Smooth muscle cell (in vitro differentiated cells): ENCODE measurements at regions not wholly inside any gene's neighbourhood (a gene's known extent, or its start where the extent isn't known, plus 50 kb on each side); places are given as distances from the start of the nearest gene placed in this dataset.

Experiments used
- DNase-seq: peaks from one replicate; lab custom pipeline; 2025; ENCODE audit not compliant: unreplicated experiment; lab: John Stamatoyannopoulos, UW
- H2AFZ ChIP-seq: fragments of 200-600 bp; sonication (generic); 2 replicates; pipeline ENCODE4 v1.6.0; 2016; ENCODE audit warnings: antibody characterized with exemption, low read depth, mild to moderate bottlenecking
- H3F3A ChIP-seq: fragments of 200-600 bp; sonication (generic); 2 replicates; pipeline ENCODE4 v1.6.0; 2017; ENCODE audit warnings: antibody characterized with exemption, low read depth
- H3K27ac ChIP-seq: fragments of 200-600 bp; sonication (generic); 2 replicates; pipeline ENCODE4 v1.5.1; 2016; ENCODE audit warnings: low read depth, mild to moderate bottlenecking
- H3K27me3 ChIP-seq: fragments of 200-600 bp; sonication (generic); 2 replicates; pipeline ENCODE4 v1.6.1; 2016; ENCODE audit warnings: low read depth, mild to moderate bottlenecking
- H3K36me3 ChIP-seq: fragments of 200-600 bp; sonication (generic); 2 replicates; pipeline ENCODE4 v1.5.1; 2016; ENCODE audit warnings: low read depth
- H3K4me1 ChIP-seq: fragments of 200-600 bp; sonication (generic); 2 replicates; pipeline ENCODE4 v1.5.1; 2016; ENCODE audit warnings: low read depth
- H3K4me2 ChIP-seq: fragments of 200-600 bp; sonication (generic); 2 replicates; pipeline ENCODE4 v1.6.0; 2016; ENCODE audit warnings: mild to moderate bottlenecking
- H3K4me3 ChIP-seq: fragments of 200-600 bp; sonication (generic); 2 replicates; pipeline ENCODE4 v1.5.1; 2016; ENCODE audit warnings: mild to moderate bottlenecking
- H3K79me2 ChIP-seq: fragments of 200-600 bp; sonication (generic); 2 replicates; pipeline ENCODE4 v1.6.0; 2016; ENCODE audit warnings: low read depth, mild to moderate bottlenecking
- H3K9ac ChIP-seq: fragments of 200-600 bp; sonication (generic); 2 replicates; pipeline ENCODE4 v1.6.0; 2016; ENCODE audit warnings: low read depth
- H3K9me3 ChIP-seq: fragments of 200-600 bp; sonication (generic); replicated peaks from 2 replicates; pipeline ENCODE4 v1.5.1; 2016; ENCODE audit warnings: low read depth
- H4K20me1 ChIP-seq: fragments of 200-600 bp; sonication (generic); 2 replicates; pipeline ENCODE4 v1.6.0; 2016; ENCODE audit warnings: low read depth
- WGBS: methylation state at CpG from one replicate; pipeline ENCODE4 v1.1.7; 2016; ENCODE audit warnings: low lambda C conversion rate; 5-methylcytosine and 5-hydroxymethylcytosine counted together
- TF ChIP-seq, protein P1 (sequence below): fragments of 200-600 bp; sonication (generic); IDR thresholded peaks from 2 replicates; pipeline ENCODE4 v1.5.1; 2017; ENCODE audit warnings: borderline replicate concordance, mild to moderate bottlenecking, antibody characterized with exemption; ENCODE audit not compliant: insufficient read depth, poor library complexity, severe bottlenecking

DNA sequence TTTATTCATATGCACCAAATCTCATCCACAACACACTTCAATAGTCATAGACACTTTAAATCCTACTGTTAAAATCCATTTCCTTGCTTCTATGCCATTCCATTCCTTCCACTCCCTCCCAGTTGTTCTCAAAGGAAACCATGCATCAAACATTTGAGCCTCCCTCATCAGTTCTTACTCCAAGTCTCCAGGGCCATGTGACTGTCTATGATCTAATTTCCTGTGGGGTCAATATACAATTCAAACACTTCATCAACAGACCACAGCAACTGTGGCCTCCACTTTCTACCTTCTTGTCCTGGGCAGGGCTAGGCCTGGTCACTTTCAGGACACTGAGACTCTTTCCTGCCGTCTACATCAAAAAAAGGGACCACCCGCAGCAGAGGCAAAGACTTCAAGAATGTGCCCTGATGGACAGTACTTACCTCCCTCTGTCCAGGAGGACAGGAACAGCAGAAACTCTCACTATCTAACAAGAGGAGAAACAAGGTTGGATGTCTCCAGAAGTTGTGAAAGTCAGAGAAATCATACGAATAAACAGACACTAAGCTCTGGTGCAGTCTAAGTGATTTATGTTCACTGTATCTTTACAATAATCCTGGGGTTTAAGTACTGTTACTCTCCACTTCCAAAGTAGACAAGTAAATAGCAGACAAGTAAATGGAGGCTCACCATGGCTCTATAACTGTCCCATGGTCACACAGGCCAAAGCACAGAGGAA lies 160.2 kb downstream of the QRSL1 start:
- 48% methylated on average over 3 of the region's 3 CpGs for WGBS
- Histone ChIP-seq H3K36me3 (no peaks in the 10 kb centered on the region), H3K9ac (no peak overlapping the region), H4K20me1 (no peaks in the 10 kb centered on the region), H3K27ac (no peak overlapping the region), H3K79me2 (no peaks in the 10 kb centered on the region), H3F3A (no peaks in the 10 kb centered on the region), H2AFZ (no peak overlapping the region), H3K4me3 (no peak overlapping the region), H3K27me3 (peaks cover 7% of the 10 kb centered on the region), H3K4me2 (no peak overlapping the region), H3K9me3 (no peaks in the 10 kb centered on the region), H3K4me1 (no peaks in the 10 kb centered on the region)
- DNase-seq: no peak
- TF ChIP-seq, protein P1, sequence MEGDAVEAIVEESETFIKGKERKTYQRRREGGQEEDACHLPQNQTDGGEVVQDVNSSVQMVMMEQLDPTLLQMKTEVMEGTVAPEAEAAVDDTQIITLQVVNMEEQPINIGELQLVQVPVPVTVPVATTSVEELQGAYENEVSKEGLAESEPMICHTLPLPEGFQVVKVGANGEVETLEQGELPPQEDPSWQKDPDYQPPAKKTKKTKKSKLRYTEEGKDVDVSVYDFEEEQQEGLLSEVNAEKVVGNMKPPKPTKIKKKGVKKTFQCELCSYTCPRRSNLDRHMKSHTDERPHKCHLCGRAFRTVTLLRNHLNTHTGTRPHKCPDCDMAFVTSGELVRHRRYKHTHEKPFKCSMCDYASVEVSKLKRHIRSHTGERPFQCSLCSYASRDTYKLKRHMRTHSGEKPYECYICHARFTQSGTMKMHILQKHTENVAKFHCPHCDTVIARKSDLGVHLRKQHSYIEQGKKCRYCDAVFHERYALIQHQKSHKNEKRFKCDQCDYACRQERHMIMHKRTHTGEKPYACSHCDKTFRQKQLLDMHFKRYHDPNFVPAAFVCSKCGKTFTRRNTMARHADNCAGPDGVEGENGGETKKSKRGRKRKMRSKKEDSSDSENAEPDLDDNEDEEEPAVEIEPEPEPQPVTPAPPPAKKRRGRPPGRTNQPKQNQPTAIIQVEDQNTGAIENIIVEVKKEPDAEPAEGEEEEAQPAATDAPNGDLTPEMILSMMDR: no peak

DNA sequence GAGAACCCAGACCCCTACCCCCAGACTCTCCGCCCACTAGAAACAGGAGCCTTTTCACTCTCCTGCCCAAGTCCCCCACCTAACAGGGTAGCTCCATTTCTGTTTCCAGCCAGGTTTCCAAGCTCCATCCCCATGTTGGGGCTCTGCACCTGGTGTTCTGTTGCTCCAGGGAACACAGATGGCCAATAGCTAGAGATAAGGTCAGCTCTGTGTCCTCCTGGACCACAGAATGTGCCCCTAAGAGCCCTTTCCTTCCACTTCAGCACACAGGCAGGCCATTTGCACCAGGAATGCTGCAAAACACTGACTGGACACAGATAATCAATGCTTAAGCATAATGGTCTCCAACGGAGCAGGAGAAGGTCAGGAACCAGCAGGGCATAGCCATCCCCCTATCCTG lies 159.4 kb downstream of the QRSL1 start:
- no peak overlapping the region for H3K4me2 ChIP-seq
- H3K36me3 ChIP-seq: no peaks in the 10 kb centered on the region
- H3K79me2 ChIP-seq: no peaks in the 10 kb centered on the region
- H3F3A ChIP-seq: no peaks in the 10 kb centered on the region
- no peak overlapping the region for H3K9ac ChIP-seq
- no peak overlapping the region for H3K4me3 ChIP-seq
- no peaks in the 10 kb centered on the region for H3K9me3 ChIP-seq
- no peak for DNase-seq
- no peaks in the 10 kb centered on the region for H4K20me1 ChIP-seq
- H3K27ac ChIP-seq: no peak overlapping the region
- peaks cover 7% of the 10 kb centered on the region for H3K27me3 ChIP-seq
- WGBS: 87% methylated on average over 2 of the region's 2 CpGs
- H3K4me1 ChIP-seq: no peaks in the 10 kb centered on the region
- TF ChIP-seq, protein P1: no peak
- H2AFZ ChIP-seq: no peak overlapping the region

DNA sequence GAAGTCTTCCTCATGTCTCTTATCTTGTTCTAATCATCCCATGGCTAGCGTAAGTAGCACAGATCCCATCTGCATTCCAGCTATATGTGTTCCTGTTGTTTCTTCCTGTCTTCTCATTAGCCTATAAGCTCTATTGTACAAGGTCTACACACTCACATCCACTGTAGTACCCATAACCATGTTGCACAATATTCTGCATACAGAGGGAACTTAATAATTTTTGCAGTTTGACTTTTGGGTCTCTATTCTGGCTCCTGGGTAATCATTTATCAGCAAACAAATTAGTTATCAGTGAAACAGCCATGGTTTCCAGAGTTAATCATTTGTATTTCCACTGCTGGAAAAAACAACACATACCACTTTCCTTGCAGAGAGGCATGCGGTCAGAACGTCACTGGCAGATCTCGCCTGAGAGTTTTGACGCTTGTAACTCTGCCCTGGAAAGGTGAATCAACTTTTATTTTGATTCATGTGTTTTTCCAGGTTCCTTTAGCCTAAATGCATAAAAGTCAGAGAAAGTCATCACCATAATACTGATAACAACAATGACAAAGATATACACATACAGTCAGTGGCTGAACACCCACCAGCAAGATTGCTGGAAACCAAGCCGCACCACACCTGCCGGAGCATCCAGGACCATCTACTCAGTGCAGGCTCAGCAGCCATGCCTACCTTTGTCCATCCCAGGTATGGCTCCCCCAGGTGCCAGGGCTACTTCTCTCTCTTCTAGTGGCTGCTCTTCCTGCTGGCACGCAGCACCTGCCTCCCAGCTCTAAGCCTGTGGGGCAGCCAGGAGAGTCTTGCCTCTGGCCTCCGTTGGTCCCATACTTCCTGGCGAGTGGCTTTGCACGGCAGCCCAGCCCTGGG lies 158.2 kb downstream of the QRSL1 start:
- Histone ChIP-seq H3K27me3 (no peaks in the 10 kb centered on the region), H3K4me3 (no peak overlapping the region), H3K4me1 (no peaks in the 10 kb centered on the region), H3K36me3 (no peaks in the 10 kb centered on the region), H3K9ac (no peak overlapping the region), H2AFZ (no peak overlapping the region), H3F3A (no peaks in the 10 kb centered on the region), H4K20me1 (no peaks in the 10 kb centered on the region), H3K27ac (no peak overlapping the region), H3K4me2 (no peak overlapping the region), H3K79me2 (no peaks in the 10 kb centered on the region), H3K9me3 (no peaks in the 10 kb centered on the region)
- TF ChIP-seq, protein P1: no peak
- DNase-seq: no peak
- WGBS: 74% methylated on average over 11 of the region's 11 CpGs
